Thyroid gland (tissue), 4 donors: ENCODE measurements at regions not wholly inside any gene's neighbourhood (a gene's known extent, or its start where the extent isn't known, plus 50 kb on each side); places are given as distances from the start of the nearest gene placed in this dataset.
A peak's percentile ranks its signal among the peaks of the same experiment; 100 is the strongest.
"Not testable (repeated sequence)": the region's sequence is repeated elsewhere in the genome, so short reads cannot be mapped to it uniquely, and the experiment has no call there.

Source experiments
- DNase-seq, 2 donors: peaks; one replicate each; pipeline ENCODE4 v3.0.0-alpha.2; 2019
- H3K27ac ChIP-seq, 3 donors: fragments of 200-600 bp; sonication (generic); 1 replicate in 2 of 3; 2 replicates in 1 of 3; pipeline ENCODE4 v1.5.1; 2016 to 2019; ENCODE audit warnings: mild to moderate bottlenecking in 1 of 3, moderate library complexity in 1 of 3
- H3K27me3 ChIP-seq: fragments of 200-600 bp; sonication (generic); one replicate; pipeline ENCODE4 v1.5.1; 2019
- H3K36me3 ChIP-seq, 2 donors: fragments of 200-600 bp; sonication (generic); one replicate each; pipeline ENCODE4 v1.5.1; 2016 to 2019
- H3K4me1 ChIP-seq, 2 donors: fragments of 200-600 bp; sonication (generic); one replicate each; pipeline ENCODE4 v1.5.1; 2017 to 2019
- H3K4me3 ChIP-seq, 3 donors: fragments of 200-600 bp; sonication (generic); replicated peaks in 1 of 3; 1 replicate in 2 of 3; 2 replicates in 1 of 3; pipeline ENCODE4 v1.5.1; 2016; ENCODE audit warnings: mild to moderate bottlenecking in 1 of 3
- H3K9me3 ChIP-seq: fragments of 200-600 bp; sonication (generic); one replicate; pipeline ENCODE4 v1.5.1; 2017
- CTCF ChIP-seq, 6 experiments: fragments of 200-600 bp in 3 of 6; fragments of 450-650 bp in 3 of 6; sonication (generic) in 3 of 6; IDR thresholded peaks; one replicate each; pipeline ENCODE4 v1.5.1; 2016 to 2019; ENCODE audit warnings: antibody characterized with exemption in 6 of 6, mild to moderate bottlenecking in 2 of 6, inconsistent platforms in 1 of 6, moderate library complexity in 1 of 6
- POLR2A ChIP-seq, 2 donors: fragments of 450-650 bp; IDR thresholded peaks; one replicate each; pipeline ENCODE4 v1.6.1; 2017; ENCODE audit warnings: antibody characterized with exemption in 2 of 2, mild to moderate bottlenecking in 2 of 2, moderate library complexity in 1 of 2
- WGBS, 2 donors: methylation state at CpG; one replicate each; pipeline ENCODE4 v1.1.5; 2017; 5-methylcytosine and 5-hydroxymethylcytosine counted together
- intact Hi-C: fragments of 100-400 bp; cut with DNase I; formaldehyde crosslinking; loops from one replicate; pipeline ENCODE4 v1.15.1; 2023

GRCh38 chr2:67321588-67321903 lies 75.6 kb upstream of the ETAA1 start:
- Histone ChIP-seq H3K27ac (no peak overlapping the region), H3K4me3 (no peak overlapping the region), H3K9me3 (no peaks in the 10 kb centered on the region), H3K4me1 (no peaks in the 10 kb centered on the region), H3K27me3 (no peaks in the 10 kb centered on the region), H3K36me3 (no peaks in the 10 kb centered on the region)
- no peak for DNase-seq
- intact Hi-C loops = no loop called here
- WGBS, 2 donors = 93% methylated on average over 3 of the region's 3 CpGs
- no peak for TF ChIP-seq POLR2A (IDR thresholded peaks at IDR 0.05)
- no peak for TF ChIP-seq CTCF (IDR thresholded peaks at IDR 0.05)

GRCh38 chr2:67322353-67323001 lies 74.7 kb upstream of the ETAA1 start:
- no peaks in the 10 kb centered on the region for H3K4me1 ChIP-seq
- TF ChIP-seq CTCF (IDR thresholded peaks at IDR 0.05) (peak in 3 of 6 experiments; percentile 34 to 40 (median 37)), POLR2A (IDR thresholded peaks at IDR 0.05) (no peak)
- H3K9me3 ChIP-seq = no peaks in the 10 kb centered on the region
- no peak overlapping the region for H3K4me3 ChIP-seq
- WGBS, 2 donors = 47 to 54% methylated on average over 3 of the region's 3 CpGs
- H3K27me3 ChIP-seq = no peaks in the 10 kb centered on the region
- intact Hi-C loops = no loop called here
- peak; percentile 27 to 37 for DNase-seq
- no peaks in the 10 kb centered on the region for H3K36me3 ChIP-seq
- no peak overlapping the region for H3K27ac ChIP-seq

GRCh38 chr2:67323209-67323991 lies 73.7 kb upstream of the ETAA1 start:
- intact Hi-C loops = no loop called here
- Histone ChIP-seq H3K36me3 (no peaks in the 10 kb centered on the region), H3K27ac (no peak overlapping the region), H3K4me1 (no peaks in the 10 kb centered on the region), H3K4me3 (no peak overlapping the region), H3K9me3 (no peaks in the 10 kb centered on the region), H3K27me3 (no peaks in the 10 kb centered on the region)
- DNase-seq = no peak
- WGBS, 2 donors = 71 to 80% methylated on average over 4 of the region's 4 CpGs
- TF ChIP-seq POLR2A (IDR thresholded peaks at IDR 0.05) = no peak
- TF ChIP-seq CTCF (IDR thresholded peaks at IDR 0.05) = no peak

GRCh38 chr2:67329513-67329912 lies 67.6 kb upstream of the ETAA1 start:
- no peak for DNase-seq
- Histone ChIP-seq H3K9me3 (no peaks in the 10 kb centered on the region), H3K27me3 (no peaks in the 10 kb centered on the region), H3K4me1 (no peaks in the 10 kb centered on the region), H3K36me3 (no peaks in the 10 kb centered on the region), H3K4me3 (no peak overlapping the region), H3K27ac (no peak overlapping the region)
- intact Hi-C loops = no loop called here
- no peak for TF ChIP-seq CTCF (IDR thresholded peaks at IDR 0.05)
- no peak for TF ChIP-seq POLR2A (IDR thresholded peaks at IDR 0.05)

- Histone ChIP-seq H3K27ac (no peak overlapping the region), H3K36me3 (no peaks in the 10 kb centered on the region), H3K9me3 (no peaks in the 10 kb centered on the region), H3K4me3 (no peak overlapping the region), H3K27me3 (no peaks in the 10 kb centered on the region), H3K4me1 (no peaks in the 10 kb centered on the region)
- intact Hi-C loops = no loop called here
- no peak for DNase-seq
- TF ChIP-seq CTCF (IDR thresholded peaks at IDR 0.05) = no peak
- TF ChIP-seq POLR2A (IDR thresholded peaks at IDR 0.05) = no peak
Observed at GRCh38 chr2:67329951-67330350, 67.2 kb upstream of the ETAA1 start.

GRCh38 chr2:67331419-67332086 lies 65.6 kb upstream of the ETAA1 start:
- DNase-seq, H3K27ac ChIP-seq, H3K9me3 ChIP-seq, H3K36me3 ChIP-seq, H3K27me3 ChIP-seq, H3K4me1 ChIP-seq, H3K4me3 ChIP-seq, intact Hi-C loops: not testable (repeated sequence)
- 92 to 93% methylated on average over 9 of the region's 9 CpGs for WGBS, 2 donors
